Fibroblast of lung (primary cell): ENCODE measurements at regions not wholly inside any gene's neighbourhood (a gene's known extent, or its start where the extent isn't known, plus 50 kb on each side); places are given as distances from the start of the nearest gene placed in this dataset.

Source experiments
- DNase-seq, 2 donors: peaks; one replicate each; pipeline versions ENCODE4 v3.0.0 to v3.0.0-alpha.2; 2010; ENCODE audit warnings: low read depth in 2 of 2
- H2AFZ ChIP-seq: 2 replicates; pipeline ENCODE4 v1.5.1; 2012; ENCODE audit warnings: low read length, control low read depth, inconsistent platforms
- H3K27ac ChIP-seq: 2 replicates; pipeline ENCODE4 v1.5.1; 2011; ENCODE audit warnings: low read length, control low read depth; ENCODE audit not compliant: insufficient read depth
- H3K27me3 ChIP-seq: 2 replicates; pipeline ENCODE4 v1.5.1; 2011; ENCODE audit warnings: mild to moderate bottlenecking, low read length; ENCODE audit not compliant: control insufficient read depth, insufficient read depth
- H3K36me3 ChIP-seq: 2 replicates; pipeline ENCODE4 v1.5.1; 2011; ENCODE audit warnings: low read length; ENCODE audit not compliant: control insufficient read depth, insufficient read depth
- H3K4me1 ChIP-seq: 2 replicates; pipeline ENCODE4 v1.5.1; 2011; ENCODE audit warnings: low read length; ENCODE audit not compliant: control insufficient read depth, insufficient read depth; ENCODE audit errors: extremely low read depth
- H3K4me2 ChIP-seq: 2 replicates; pipeline ENCODE4 v1.5.1; 2011; ENCODE audit warnings: low read length, control low read depth; ENCODE audit not compliant: insufficient read depth; ENCODE audit errors: extremely low read depth
- H3K4me3 ChIP-seq, 4 experiments: fragments of 200-600 bp in 1 of 4; sonication (generic) in 1 of 4; replicated peaks in 1 of 4; 2 replicates each; pipeline ENCODE4 v1.5.1; 2011 to 2016; ENCODE audit warnings: low read length in 4 of 4, low read depth in 3 of 4, mild to moderate bottlenecking in 3 of 4, control low read depth in 2 of 4, inconsistent platforms in 1 of 4, mixed read lengths in 1 of 4; ENCODE audit not compliant: insufficient read depth in 1 of 4; ENCODE audit errors: control extremely low read depth in 1 of 4
- H3K79me2 ChIP-seq: 2 replicates; pipeline ENCODE4 v1.5.1; 2012; ENCODE audit warnings: mild to moderate bottlenecking, low read length, inconsistent platforms; ENCODE audit not compliant: control insufficient read depth, insufficient read depth
- H3K9ac ChIP-seq: 2 replicates; pipeline ENCODE4 v1.5.1; 2011; ENCODE audit warnings: mild to moderate bottlenecking, low read length, control low read depth; ENCODE audit not compliant: insufficient read depth
- H3K9me3 ChIP-seq: 2 replicates; pipeline ENCODE4 v1.5.1; 2012; ENCODE audit warnings: low read depth, low read length; ENCODE audit not compliant: control insufficient read depth, insufficient read depth
- H4K20me1 ChIP-seq: 2 replicates; pipeline ENCODE4 v1.5.1; 2011; ENCODE audit warnings: low read length; ENCODE audit not compliant: control insufficient read depth, insufficient read depth; ENCODE audit errors: extremely low read depth
- EZH2 ChIP-seq: IDR thresholded peaks from 2 replicates; pipeline ENCODE4 v1.5.1; 2012; ENCODE audit warnings: low read length, control low read depth, mild to moderate bottlenecking; ENCODE audit errors: missing control alignments
- TF ChIP-seq, protein P1 (sequence below), 2 donors: IDR thresholded peaks in 1 of 2; conservative IDR thresholded peaks in 1 of 2; 1 replicate in 1 of 2; 2 replicates in 1 of 2; pipeline ENCODE4 v1.5.1; 2011 to 2012; ENCODE audit warnings: low read length in 2 of 2, control low read depth in 1 of 2, inconsistent platforms in 1 of 2, low read depth in 1 of 2, mild to moderate bottlenecking in 1 of 2

DNA sequence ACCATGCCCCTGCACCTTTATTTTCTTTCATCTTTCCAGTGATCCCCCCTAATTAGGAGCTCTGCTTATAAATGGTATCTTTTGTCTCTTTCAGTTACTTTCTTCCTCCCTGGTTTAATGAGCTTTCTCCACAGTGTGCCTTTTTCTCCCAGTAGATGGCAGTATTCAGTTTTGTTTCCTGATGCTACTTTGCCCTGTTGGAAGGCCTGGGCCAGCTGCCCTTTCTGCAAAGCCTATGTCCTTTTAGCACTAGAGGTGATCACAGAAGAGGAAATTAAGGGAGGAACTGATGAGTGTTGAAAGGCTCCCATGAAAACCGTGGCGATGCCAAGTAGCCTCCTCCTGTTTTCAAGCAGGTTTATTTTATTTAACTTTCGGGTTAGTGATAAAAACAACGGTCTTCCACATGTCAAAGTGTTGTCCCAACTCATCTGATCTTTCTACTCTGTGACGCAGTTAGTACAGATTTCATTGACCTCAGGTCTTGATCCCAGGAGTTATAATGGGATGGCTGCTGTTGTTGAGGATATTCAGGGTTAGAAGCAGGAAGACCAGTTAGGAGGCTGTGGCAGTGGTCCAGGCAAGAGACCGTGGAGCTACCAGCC lies 184.2 kb upstream of the BMP2 start:
- peaks cover 4% of the 10 kb centered on the region for H3K4me1 ChIP-seq
- H3K4me2 ChIP-seq = no peak overlapping the region
- H3K27ac ChIP-seq = no peak overlapping the region
- no peak overlapping the region for H3K9ac ChIP-seq
- H3K9me3 ChIP-seq = no peaks in the 10 kb centered on the region
- no peaks in the 10 kb centered on the region for H4K20me1 ChIP-seq
- no peaks in the 10 kb centered on the region for H3K36me3 ChIP-seq
- H2AFZ ChIP-seq = no peak overlapping the region
- no peak for TF ChIP-seq EZH2
- TF ChIP-seq, protein P1, sequence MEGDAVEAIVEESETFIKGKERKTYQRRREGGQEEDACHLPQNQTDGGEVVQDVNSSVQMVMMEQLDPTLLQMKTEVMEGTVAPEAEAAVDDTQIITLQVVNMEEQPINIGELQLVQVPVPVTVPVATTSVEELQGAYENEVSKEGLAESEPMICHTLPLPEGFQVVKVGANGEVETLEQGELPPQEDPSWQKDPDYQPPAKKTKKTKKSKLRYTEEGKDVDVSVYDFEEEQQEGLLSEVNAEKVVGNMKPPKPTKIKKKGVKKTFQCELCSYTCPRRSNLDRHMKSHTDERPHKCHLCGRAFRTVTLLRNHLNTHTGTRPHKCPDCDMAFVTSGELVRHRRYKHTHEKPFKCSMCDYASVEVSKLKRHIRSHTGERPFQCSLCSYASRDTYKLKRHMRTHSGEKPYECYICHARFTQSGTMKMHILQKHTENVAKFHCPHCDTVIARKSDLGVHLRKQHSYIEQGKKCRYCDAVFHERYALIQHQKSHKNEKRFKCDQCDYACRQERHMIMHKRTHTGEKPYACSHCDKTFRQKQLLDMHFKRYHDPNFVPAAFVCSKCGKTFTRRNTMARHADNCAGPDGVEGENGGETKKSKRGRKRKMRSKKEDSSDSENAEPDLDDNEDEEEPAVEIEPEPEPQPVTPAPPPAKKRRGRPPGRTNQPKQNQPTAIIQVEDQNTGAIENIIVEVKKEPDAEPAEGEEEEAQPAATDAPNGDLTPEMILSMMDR (conservative IDR thresholded peaks at IDR 0.05 in 1 of 2, IDR thresholded peaks at IDR 0.05 in 1 of 2; ENCODE audit: low read depth in 1 of 2, low read length in 2 of 2) = peak; percentile 78 to 79
- no peak overlapping the region for H3K4me3 ChIP-seq
- no peaks in the 10 kb centered on the region for H3K27me3 ChIP-seq
- DNase-seq = peak; percentile 49 to 75
- H3K79me2 ChIP-seq = no peaks in the 10 kb centered on the region

GRCh38 chr20:6582449-6582848 lies 185.0 kb upstream of the BMP2 start:
- H3K27ac ChIP-seq = no peak overlapping the region
- peaks cover 4% of the 10 kb centered on the region for H3K4me1 ChIP-seq
- H3K36me3 ChIP-seq = no peaks in the 10 kb centered on the region
- no peak overlapping the region for H3K4me3 ChIP-seq
- no peak overlapping the region for H2AFZ ChIP-seq
- TF ChIP-seq EZH2 = no peak
- TF ChIP-seq, protein P1 (conservative IDR thresholded peaks at IDR 0.05 in 1 of 2, IDR thresholded peaks at IDR 0.05 in 1 of 2; ENCODE audit: low read depth in 1 of 2, low read length in 2 of 2) = no peak
- H3K4me2 ChIP-seq = no peak overlapping the region
- no peaks in the 10 kb centered on the region for H4K20me1 ChIP-seq
- no peaks in the 10 kb centered on the region for H3K9me3 ChIP-seq
- no peak overlapping the region for H3K9ac ChIP-seq
- no peaks in the 10 kb centered on the region for H3K27me3 ChIP-seq
- peak in 1 of 2 donors; percentile 26 for DNase-seq
- H3K79me2 ChIP-seq = no peaks in the 10 kb centered on the region

- Histone ChIP-seq H3K79me2 (no peaks in the 10 kb centered on the region), H3K27me3 (no peaks in the 10 kb centered on the region), H3K9ac (no peak overlapping the region), H2AFZ (no peak overlapping the region), H3K36me3 (no peaks in the 10 kb centered on the region), H3K4me3 (no peak overlapping the region), H3K27ac (no peak overlapping the region), H3K4me2 (no peak overlapping the region), H3K4me1 (peaks cover 4% of the 10 kb centered on the region), H4K20me1 (no peaks in the 10 kb centered on the region), H3K9me3 (no peaks in the 10 kb centered on the region)
- no peak for DNase-seq
- TF ChIP-seq, protein P1 (conservative IDR thresholded peaks at IDR 0.05 in 1 of 2, IDR thresholded peaks at IDR 0.05 in 1 of 2; ENCODE audit: low read depth in 1 of 2, low read length in 2 of 2) = no peak
- no peak for TF ChIP-seq EZH2
Measured at GRCh38 chr20:6580486-6580885, 187.0 kb upstream of the BMP2 start.
